ENCODE measurements at regions not wholly inside any gene's neighbourhood (a gene's known extent, or its start where the extent isn't known, plus 50 kb on each side); places are given as distances from the start of the nearest gene placed in this dataset.
"Not testable (repeated sequence)": the region's sequence is repeated elsewhere in the genome, so short reads cannot be mapped to it uniquely, and the experiment has no call there.

GRCh38 chr9:129306318-129306973, 128.4 kb upstream of the IER5L start:
- no peak for DNase-seq

DNA sequence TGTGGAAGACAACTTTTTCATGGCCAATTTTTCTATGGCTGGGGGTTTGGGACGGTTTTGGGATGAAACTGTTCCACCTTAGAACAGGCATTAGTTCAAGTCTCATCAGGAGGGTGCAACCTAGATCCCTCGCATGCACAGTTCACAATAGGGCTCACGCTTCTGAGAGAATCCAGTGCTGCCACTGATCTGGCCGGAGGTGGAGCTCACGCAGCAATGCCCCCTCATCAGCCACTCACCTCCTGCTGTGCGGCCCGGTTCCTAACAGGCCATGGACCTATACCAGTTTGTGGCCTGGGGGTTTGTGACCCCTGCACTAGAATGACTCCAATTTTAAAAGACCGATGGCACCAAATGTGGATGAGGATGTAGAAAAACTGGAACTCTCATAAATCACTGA, 127.2 kb upstream of the IER5L start:
- DNase-seq: no peak

GRCh38 chr9:129301941-129302340, 123.9 kb upstream of the IER5L start:
- no peak for DNase-seq

- not testable (repeated sequence) for DNase-seq
Measured at GRCh38 chr9:129296195-129296594, 118.1 kb upstream of the IER5L start.

DNA sequence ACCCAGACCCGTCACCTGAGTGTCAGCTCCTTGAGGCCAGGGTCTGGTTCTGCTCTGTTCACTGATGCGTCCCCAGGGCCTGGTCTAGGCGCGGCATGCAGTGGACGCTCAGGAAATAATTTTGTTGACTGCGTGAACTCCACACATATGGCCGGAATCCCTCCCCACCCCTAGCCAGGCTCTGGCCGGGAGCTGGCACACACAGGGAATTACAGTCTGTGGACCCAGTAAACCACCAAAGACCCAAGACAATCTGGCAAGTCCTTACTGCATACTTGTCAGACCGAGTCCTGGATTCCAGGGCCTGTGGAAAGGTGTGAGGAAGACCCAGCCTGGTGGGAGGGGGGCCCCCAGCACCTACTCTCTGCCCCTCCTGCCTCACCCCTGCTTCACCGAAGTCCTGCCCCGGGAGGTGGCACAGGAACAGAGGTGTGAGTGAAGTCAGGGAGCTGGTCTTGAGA, 113.0 kb upstream of the IER5L start:
- DNase-seq: no peak

- DNase-seq: no peak
Measured at GRCh38 chr9:129290606-129291005, 112.5 kb upstream of the IER5L start.

DNA sequence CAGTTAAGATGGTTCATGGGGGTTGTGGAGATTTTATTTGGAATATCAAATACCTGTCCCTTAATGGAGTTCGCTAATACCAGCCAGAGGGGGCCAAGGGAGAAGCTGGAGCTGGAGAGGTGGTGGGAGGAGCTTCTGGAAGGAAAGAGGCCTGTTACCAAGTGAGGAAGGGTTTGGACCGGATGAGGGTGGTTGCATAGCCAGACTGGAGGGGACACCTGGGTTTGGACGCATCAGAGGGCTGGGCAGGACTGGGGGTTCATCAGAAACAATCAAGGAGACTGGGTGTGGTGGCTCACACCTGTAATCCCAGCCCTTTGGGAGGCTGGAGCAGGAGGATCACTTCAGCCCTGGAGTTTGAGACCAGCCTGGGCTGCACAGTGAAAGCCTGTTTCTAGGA, 111.8 kb upstream of the IER5L start:
- no peak for DNase-seq

DNA sequence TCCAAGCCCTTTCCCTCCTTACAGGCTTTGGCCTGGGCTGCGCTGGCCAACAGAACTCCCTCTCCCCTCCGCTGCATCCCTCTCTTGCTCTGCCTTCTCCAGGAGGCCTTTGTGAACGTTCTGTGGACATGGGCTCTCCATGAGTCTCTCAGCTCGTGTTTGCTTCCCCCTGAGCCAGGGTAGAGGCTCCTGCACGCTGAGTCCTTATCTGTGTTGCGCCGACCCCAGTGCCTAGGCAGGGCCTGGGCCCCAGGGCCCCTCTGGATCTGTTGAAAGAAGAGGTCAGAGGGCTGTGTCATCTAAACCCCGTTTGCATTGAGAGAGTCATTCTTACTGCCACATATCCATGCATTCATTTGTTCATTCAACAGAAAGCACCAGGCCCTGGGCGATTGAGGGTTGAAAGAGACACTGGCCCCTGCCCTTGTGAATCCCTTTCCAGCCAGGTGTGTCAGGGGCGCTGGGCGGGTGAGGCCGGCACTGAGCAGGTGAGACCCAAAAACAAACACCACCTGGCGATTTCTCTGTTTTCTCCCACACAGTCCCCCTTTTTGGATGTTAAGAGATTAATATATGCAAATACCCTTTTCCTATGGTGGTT, 111.2 kb upstream of the IER5L start:
- no peak for DNase-seq

- peak; percentile 9 for DNase-seq
Measured at GRCh38 chr9:129287619-129288305, 109.7 kb upstream of the IER5L start.

DNA sequence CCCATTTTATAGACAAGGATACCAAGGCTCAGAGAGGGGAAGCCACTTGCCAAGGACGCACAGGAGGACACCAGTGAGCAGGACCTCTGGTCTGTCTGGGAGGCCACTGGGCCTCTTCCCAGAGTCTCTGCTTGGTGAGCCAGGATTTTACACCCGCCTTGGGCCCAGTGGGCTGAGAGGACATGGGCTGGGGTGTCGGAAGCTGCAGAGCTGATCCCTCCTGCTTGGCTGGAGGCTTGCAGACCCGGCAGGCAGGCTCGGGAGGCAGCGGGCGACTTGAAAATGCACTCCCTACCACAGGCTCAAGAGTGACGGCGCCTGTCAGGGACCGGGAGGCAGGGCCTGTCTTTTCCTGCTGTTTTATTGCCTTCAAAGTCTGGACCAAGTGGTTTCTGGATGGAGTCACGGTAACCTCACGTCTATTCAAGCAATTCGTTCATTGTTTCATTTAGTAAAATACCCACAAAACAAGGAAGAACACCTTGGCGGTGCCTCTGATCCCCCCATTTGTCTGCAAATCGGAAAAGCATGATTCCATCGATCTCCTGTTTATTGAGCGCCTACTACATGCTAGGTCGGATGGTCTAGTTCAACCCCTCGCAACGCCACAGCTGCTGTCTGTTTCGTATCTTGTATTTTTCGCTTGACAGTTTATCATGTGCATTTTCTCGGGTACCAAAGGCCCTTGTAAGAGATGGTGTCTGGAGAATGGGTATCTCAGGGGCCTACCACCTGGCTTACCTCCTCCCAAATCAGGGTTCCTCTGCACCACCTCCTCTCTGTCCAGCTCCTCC, 108.1 kb upstream of the IER5L start:
- no peak for DNase-seq

- DNase-seq: no peak
Measured at GRCh38 chr9:129285382-129285781, 107.3 kb upstream of the IER5L start.

GRCh38 chr9:129284607-129285291, 106.7 kb upstream of the IER5L start:
- DNase-seq: no peak

GRCh38 chr9:129283705-129284606, 105.9 kb upstream of the IER5L start:
- DNase-seq: no peak

DNA sequence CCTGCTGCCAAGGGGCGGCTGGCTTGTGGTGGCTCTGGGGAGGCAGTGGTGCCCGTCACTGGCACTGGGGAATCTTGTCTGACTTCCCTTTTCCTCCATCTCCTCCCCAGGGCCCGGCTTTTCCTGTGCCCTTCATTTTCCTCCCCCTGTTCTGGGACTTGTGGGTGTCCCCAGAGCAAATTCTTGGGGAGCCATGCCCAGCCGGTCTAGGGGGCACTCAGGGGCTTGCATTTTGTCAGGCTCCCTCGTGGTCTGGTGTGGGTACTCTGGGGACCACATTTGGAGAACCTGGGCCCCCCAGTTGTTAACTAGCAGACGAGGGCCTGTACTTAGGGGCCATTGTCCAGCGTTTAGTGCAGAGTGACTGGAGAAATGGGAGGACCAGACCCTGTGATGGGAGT, 105.2 kb upstream of the IER5L start:
- no peak for DNase-seq

DNA sequence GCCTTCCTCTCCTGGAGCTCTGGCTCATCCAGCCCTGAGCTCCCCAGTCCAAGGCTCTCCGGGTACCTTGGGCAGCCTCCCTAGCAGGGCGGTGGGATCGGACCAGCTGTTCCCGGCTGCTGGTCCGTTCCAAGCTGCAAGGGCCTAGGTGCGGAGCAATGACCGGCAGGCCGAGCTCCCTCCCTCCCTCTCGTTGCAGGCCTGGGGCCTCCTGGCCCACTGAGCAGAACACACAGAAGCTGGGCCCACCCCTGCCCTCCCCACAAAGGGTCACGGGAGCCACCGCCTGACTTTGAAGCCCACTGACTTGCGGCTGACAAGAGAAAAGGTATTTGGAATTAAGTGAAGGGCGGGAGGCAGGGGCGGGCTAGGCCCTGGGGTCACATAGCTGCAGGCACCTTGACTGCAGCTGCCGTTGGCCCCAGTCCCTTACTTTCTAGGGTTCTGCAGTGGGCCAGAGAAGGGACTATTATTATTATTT, 104.7 kb upstream of the IER5L start:
- no peak for DNase-seq

DNA sequence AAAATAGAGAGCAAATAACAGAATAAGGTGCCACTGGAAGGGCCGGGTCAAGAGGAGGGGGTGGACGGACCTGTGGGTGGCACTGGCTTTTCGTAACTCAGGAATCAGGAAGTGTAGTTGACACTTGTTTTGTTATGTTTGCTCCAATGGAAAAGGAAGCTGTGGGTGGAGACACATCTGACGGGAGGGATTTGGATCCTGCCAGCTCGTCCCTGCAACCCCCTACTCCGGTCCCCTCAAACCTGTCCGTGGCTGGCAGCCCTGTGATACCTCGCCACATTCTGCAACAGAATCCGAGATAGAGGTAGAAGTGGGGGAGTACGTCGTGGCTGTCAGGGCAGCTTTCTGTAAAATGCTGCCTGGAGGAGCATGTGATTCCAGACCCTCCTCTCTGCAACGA, 104.2 kb upstream of the IER5L start:
- DNase-seq: no peak

- DNase-seq: no peak
Measured at GRCh38 chr9:129281506-129282145, 103.6 kb upstream of the IER5L start.

DNA sequence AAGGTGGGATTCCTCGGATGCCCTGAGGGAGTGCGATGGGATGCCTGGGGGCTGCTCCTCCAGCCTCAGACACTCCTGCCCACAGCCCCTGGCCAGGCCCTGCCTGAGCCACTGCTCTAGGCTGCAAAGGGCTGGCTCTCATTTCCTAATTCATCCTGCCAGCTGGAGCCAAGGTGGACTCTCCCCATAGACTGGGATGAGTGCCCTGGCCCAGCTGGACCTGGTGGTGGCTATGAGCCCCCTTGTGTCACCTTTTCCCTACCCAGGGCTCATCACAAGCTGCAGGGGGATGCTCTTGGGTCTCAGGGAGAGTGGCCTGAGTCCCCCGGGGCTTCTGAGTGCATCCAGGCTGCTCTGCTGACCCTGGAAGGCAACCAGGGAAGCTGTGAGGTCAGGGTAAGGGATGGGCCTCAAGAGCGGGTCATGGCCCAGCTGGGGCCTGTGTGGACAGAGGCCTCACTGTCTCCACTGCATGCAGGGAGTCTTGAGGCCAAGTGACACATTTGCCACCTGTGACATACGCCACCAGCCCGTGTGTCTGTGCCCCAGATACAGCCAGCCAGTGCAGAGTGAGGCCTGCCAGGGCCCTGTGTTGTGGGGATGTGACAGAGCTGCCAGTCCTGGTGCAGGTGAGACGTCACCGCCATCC, 102.7 kb upstream of the IER5L start:
- no peak for DNase-seq

DNA sequence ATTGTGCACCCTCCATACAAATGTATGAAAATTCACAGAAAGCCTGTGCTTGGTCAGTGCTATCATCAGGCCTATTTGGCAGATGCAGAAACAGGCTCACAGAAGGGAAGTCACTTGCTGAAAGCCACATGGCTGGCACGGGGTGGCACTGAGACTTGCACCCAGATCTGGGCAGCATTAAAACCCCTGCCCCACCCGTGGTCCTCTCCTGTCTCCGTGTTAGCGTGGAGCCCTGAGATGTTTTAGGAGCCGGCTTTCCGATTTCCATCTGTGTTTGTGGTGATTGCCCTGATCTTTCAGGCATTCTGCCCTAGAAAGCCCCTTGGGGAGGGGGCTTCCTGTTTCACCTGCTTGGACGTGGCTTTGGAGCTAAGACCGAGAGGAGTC, 102.2 kb upstream of the IER5L start:
- no peak for DNase-seq

- DNase-seq: peak; percentile 97
Measured at GRCh38 chr9:129278391-129279237, 100.6 kb upstream of the IER5L start.

Data from NCI-H2171 (cell line).